Glutamatergic neuron (in vitro differentiated cells): ENCODE measurements at regions not wholly inside any gene's neighbourhood (a gene's known extent, or its start where the extent isn't known, plus 50 kb on each side); places are given as distances from the start of the nearest gene placed in this dataset.

Experiments used
- DNase-seq: peaks from one replicate; pipeline ENCODE4 v3.0.0; 2022
- H3K27ac Mint-ChIP-seq: one replicate; pipeline ENCODE4 v1.8.0; 2020; ENCODE audit warnings: mild to moderate bottlenecking, mixed read lengths, inconsistent platforms; ENCODE audit not compliant: unreplicated experiment
- H3K27me3 Mint-ChIP-seq: one replicate; pipeline ENCODE4 v1.8.0; 2020; ENCODE audit warnings: mild to moderate bottlenecking, moderate library complexity, mixed read lengths, inconsistent platforms; ENCODE audit not compliant: unreplicated experiment
- H3K36me3 Mint-ChIP-seq: one replicate; pipeline ENCODE4 v1.8.0; 2020; ENCODE audit warnings: mild to moderate bottlenecking, mixed read lengths, inconsistent platforms; ENCODE audit not compliant: unreplicated experiment
- H3K4me1 Mint-ChIP-seq: one replicate; pipeline ENCODE4 v1.8.0; 2020; ENCODE audit warnings: mild to moderate bottlenecking, low read depth, mixed read lengths, inconsistent platforms; ENCODE audit not compliant: unreplicated experiment
- H3K4me3 Mint-ChIP-seq: one replicate; pipeline ENCODE4 v1.8.0; 2020; ENCODE audit warnings: mild to moderate bottlenecking, mixed read lengths, inconsistent platforms; ENCODE audit not compliant: unreplicated experiment
- H3K9me3 Mint-ChIP-seq: one replicate; pipeline ENCODE4 v1.8.0; 2020; ENCODE audit warnings: mild to moderate bottlenecking, moderate library complexity, mixed read lengths, inconsistent platforms; ENCODE audit not compliant: unreplicated experiment
- TF ChIP-seq, protein P1 (sequence below): fragments of 200-600 bp; sonication (generic); IDR thresholded peaks from one replicate; pipeline ENCODE4 v1.5.0; 2021; ENCODE audit not compliant: partially characterized antibody, unreplicated experiment

- DNase-seq = no peak
- Mint-ChIP-seq H3K4me3 (no peak overlapping the region), H3K9me3 (peaks cover 2% of the 10 kb centered on the region), H3K27me3 (peaks cover 2% of the 10 kb centered on the region), H3K27ac (no peak overlapping the region), H3K36me3 (no peaks in the 10 kb centered on the region), H3K4me1 (peaks cover 2% of the 10 kb centered on the region)
- TF ChIP-seq, protein P1, sequence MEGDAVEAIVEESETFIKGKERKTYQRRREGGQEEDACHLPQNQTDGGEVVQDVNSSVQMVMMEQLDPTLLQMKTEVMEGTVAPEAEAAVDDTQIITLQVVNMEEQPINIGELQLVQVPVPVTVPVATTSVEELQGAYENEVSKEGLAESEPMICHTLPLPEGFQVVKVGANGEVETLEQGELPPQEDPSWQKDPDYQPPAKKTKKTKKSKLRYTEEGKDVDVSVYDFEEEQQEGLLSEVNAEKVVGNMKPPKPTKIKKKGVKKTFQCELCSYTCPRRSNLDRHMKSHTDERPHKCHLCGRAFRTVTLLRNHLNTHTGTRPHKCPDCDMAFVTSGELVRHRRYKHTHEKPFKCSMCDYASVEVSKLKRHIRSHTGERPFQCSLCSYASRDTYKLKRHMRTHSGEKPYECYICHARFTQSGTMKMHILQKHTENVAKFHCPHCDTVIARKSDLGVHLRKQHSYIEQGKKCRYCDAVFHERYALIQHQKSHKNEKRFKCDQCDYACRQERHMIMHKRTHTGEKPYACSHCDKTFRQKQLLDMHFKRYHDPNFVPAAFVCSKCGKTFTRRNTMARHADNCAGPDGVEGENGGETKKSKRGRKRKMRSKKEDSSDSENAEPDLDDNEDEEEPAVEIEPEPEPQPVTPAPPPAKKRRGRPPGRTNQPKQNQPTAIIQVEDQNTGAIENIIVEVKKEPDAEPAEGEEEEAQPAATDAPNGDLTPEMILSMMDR = no peak
Measured at GRCh38 chr13:110773480-110773879, 60.0 kb downstream of the ING1 start.

DNA sequence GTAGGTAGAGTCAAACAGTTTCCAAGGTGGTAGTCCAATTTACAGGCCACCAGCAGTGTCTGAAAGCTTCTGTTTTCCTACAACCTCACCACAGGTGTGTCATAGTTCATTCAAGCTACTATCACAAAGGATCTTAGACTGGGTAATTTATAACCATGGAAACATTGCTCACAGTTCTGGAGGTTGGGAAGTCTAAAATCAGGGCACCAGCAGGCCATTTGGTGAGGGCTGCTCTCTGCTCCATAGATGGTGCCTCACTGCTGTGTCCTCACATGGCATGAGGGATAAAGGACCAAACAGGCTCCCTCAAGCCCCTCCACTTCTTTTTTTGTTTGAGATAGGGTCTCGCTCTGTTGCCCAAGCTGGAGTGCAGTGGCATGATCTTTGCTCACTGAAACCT, 60.6 kb downstream of the ING1 start:
- peaks cover 2% of the 10 kb centered on the region for H3K4me1 Mint-ChIP-seq
- H3K27me3 Mint-ChIP-seq = peaks cover 2% of the 10 kb centered on the region
- H3K27ac Mint-ChIP-seq = no peak overlapping the region
- TF ChIP-seq, protein P1 = no peak
- no peak overlapping the region for H3K4me3 Mint-ChIP-seq
- peaks cover 2% of the 10 kb centered on the region for H3K9me3 Mint-ChIP-seq
- no peak for DNase-seq
- H3K36me3 Mint-ChIP-seq = no peaks in the 10 kb centered on the region

DNA sequence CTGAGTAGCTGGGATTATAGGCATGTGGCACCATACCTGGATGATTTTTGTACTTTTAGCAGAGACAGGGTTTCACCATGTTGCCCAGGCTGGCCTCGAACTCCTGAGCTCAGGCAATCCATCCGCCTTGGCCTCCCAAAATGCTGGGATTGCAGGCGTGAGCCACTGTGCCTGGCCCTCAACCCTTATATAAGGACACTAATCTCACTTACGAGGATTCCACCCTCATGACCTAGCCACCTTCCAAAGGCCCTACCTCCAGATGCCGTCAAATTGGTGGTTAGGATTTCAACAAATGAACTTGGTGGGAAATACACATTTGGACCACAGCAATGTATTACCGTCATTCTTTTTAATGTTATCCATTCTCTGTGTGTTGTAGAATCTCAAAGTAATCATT, 61.0 kb downstream of the ING1 start:
- H3K4me1 Mint-ChIP-seq = peaks cover 2% of the 10 kb centered on the region
- peaks cover 2% of the 10 kb centered on the region for H3K9me3 Mint-ChIP-seq
- H3K36me3 Mint-ChIP-seq = no peaks in the 10 kb centered on the region
- H3K27ac Mint-ChIP-seq = no peak overlapping the region
- DNase-seq = no peak
- H3K4me3 Mint-ChIP-seq = no peak overlapping the region
- H3K27me3 Mint-ChIP-seq = peaks cover 2% of the 10 kb centered on the region
- TF ChIP-seq, protein P1 = no peak

- TF ChIP-seq, protein P1 = no peak
- DNase-seq = no peak
- peaks cover 2% of the 10 kb centered on the region for H3K9me3 Mint-ChIP-seq
- H3K27me3 Mint-ChIP-seq = peaks cover 2% of the 10 kb centered on the region
- no peak overlapping the region for H3K4me3 Mint-ChIP-seq
- peaks cover 1% of the 10 kb centered on the region for H3K36me3 Mint-ChIP-seq
- peaks cover 2% of the 10 kb centered on the region for H3K4me1 Mint-ChIP-seq
- no peak overlapping the region for H3K27ac Mint-ChIP-seq
Measured at GRCh38 chr13:110775576-110775975, 62.1 kb downstream of the ING1 start.

- Mint-ChIP-seq H3K4me1 (peaks cover 2% of the 10 kb centered on the region), H3K27ac (no peak overlapping the region), H3K9me3 (peaks cover 3% of the 10 kb centered on the region), H3K36me3 (peaks cover 7% of the 10 kb centered on the region), H3K27me3 (peaks cover 2% of the 10 kb centered on the region), H3K4me3 (no peak overlapping the region)
- TF ChIP-seq, protein P1 = no peak
- DNase-seq = no peak
Measured at GRCh38 chr13:110777251-110777820, 63.8 kb downstream of the ING1 start.
